ENCODE measurements at regions not wholly inside any gene's neighbourhood (a gene's known extent, or its start where the extent isn't known, plus 50 kb on each side); places are given as distances from the start of the nearest gene placed in this dataset.

DNA sequence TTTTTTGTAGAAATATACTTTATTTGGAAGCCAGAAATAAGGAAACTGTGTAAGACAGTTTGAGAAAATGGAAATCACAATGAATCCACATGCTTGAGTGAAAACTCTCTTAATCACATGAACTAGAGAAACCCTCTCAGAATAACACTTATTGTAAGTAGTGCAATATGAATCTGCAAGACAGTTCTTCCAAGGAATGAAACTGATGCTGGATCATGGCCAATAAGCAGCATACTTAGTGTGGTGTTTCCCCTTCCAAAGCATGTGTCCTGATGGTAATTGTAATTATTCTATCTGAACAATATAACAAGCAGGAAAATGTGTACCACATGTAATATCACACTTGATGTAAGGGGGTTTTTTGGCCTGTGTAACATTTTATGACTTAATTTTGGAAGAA is 1870.5 kb upstream of the TENM3 start:
- no peak overlapping the region for H4K5ac ChIP-seq (ENCODE audit: low read depth, low read length)
- no peak overlapping the region for H3K56ac ChIP-seq (ENCODE audit: extremely low read depth, insufficient read depth, low read length)
- no peak overlapping the region for H3K9ac ChIP-seq (ENCODE audit: low read depth, low read length)
- no peak overlapping the region for H3K4me2 ChIP-seq (ENCODE audit: low read depth, low read length)
- no peak overlapping the region for H2BK120ac ChIP-seq (ENCODE audit: low read depth, low read length)
- CTCF ChIA-PET = no interaction called here
- H3K79me1 ChIP-seq (ENCODE audit: low read depth in 1 of 2, low read length in 2 of 2) = no peaks in the 10 kb centered on the region
- no peak overlapping the region for H2AK5ac ChIP-seq (ENCODE audit: low read depth, low read length)
- peak; percentile 1 for DNase-seq
- dilution Hi-C loops (cut with HindIII; ENCODE audit: low sequenced_read_pairs, unreplicated experiment) (no loop called here), intact Hi-C loops (cut with micrococcal nuclease) (no loop called here), in situ Hi-C loops (cut with MboI; ENCODE audit: low sequenced_read_pairs) (no loop called here)
- no peak overlapping the region for H3K4me3 ChIP-seq (ENCODE audit: insufficient read depth, low read depth, low read length)
- no peak overlapping the region for H2BK15ac ChIP-seq (ENCODE audit: low read depth, low read length)
- no peaks in the 10 kb centered on the region for H4K20me1 ChIP-seq (ENCODE audit: insufficient read depth, low read length)
- no peak for TF ChIP-seq NFE2L2 (IDR thresholded peaks at IDR 0.05; ENCODE audit: low read depth, low read length)
- no peak for TF ChIP-seq SMC3 (IDR thresholded peaks at IDR 0.05; ENCODE audit: low read depth, low read length)
- TF ChIP-seq CEBPB (IDR thresholded peaks at IDR 0.05; ENCODE audit: low read depth, low read length) = no peak
- TF ChIP-seq CHD1 (IDR thresholded peaks at IDR 0.05; ENCODE audit: low read depth, low read length) = no peak
- no peak for TF ChIP-seq MAZ (IDR thresholded peaks at IDR 0.05; ENCODE audit: borderline replicate concordance, low read depth, low read length)
- TF ChIP-seq, protein P1, sequence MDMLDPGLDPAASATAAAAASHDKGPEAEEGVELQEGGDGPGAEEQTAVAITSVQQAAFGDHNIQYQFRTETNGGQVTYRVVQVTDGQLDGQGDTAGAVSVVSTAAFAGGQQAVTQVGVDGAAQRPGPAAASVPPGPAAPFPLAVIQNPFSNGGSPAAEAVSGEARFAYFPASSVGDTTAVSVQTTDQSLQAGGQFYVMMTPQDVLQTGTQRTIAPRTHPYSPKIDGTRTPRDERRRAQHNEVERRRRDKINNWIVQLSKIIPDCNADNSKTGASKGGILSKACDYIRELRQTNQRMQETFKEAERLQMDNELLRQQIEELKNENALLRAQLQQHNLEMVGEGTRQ (IDR thresholded peaks at IDR 0.05; ENCODE audit: low read depth, low read length) = no peak
- no peak for TF ChIP-seq FOS (IDR thresholded peaks at IDR 0.05; ENCODE audit: low read depth, low read length)
- TF ChIP-seq, protein P2, sequence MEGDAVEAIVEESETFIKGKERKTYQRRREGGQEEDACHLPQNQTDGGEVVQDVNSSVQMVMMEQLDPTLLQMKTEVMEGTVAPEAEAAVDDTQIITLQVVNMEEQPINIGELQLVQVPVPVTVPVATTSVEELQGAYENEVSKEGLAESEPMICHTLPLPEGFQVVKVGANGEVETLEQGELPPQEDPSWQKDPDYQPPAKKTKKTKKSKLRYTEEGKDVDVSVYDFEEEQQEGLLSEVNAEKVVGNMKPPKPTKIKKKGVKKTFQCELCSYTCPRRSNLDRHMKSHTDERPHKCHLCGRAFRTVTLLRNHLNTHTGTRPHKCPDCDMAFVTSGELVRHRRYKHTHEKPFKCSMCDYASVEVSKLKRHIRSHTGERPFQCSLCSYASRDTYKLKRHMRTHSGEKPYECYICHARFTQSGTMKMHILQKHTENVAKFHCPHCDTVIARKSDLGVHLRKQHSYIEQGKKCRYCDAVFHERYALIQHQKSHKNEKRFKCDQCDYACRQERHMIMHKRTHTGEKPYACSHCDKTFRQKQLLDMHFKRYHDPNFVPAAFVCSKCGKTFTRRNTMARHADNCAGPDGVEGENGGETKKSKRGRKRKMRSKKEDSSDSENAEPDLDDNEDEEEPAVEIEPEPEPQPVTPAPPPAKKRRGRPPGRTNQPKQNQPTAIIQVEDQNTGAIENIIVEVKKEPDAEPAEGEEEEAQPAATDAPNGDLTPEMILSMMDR (conservative IDR thresholded peaks at IDR 0.05; ENCODE audit: low read depth, low read length) = no peak
- TF ChIP-seq, protein P3, sequence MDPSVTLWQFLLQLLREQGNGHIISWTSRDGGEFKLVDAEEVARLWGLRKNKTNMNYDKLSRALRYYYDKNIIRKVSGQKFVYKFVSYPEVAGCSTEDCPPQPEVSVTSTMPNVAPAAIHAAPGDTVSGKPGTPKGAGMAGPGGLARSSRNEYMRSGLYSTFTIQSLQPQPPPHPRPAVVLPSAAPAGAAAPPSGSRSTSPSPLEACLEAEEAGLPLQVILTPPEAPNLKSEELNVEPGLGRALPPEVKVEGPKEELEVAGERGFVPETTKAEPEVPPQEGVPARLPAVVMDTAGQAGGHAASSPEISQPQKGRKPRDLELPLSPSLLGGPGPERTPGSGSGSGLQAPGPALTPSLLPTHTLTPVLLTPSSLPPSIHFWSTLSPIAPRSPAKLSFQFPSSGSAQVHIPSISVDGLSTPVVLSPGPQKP (IDR thresholded peaks at IDR 0.05; ENCODE audit: borderline replicate concordance, low read depth, low read length) = no peak
- no peak overlapping the region for H2AFZ ChIP-seq (replicated peaks; ENCODE audit: low read length, poor library complexity)
- H3K23ac ChIP-seq (ENCODE audit: low read depth, low read length) = no peak overlapping the region
- ATAC-seq (ENCODE audit: low read depth) = no peak
- H2BK5ac ChIP-seq (ENCODE audit: low read depth, low read length, poor library complexity, severe bottlenecking) = no peak overlapping the region
- H3K14ac ChIP-seq (replicated peaks; ENCODE audit: low read depth, low read length) = no peak overlapping the region
- H4K8ac ChIP-seq (ENCODE audit: low read depth in 2 of 2, low read length in 2 of 2) = no peak overlapping the region
- H2AK9ac ChIP-seq (replicated peaks; ENCODE audit: low read depth, low read length, poor library complexity) = no peak overlapping the region
- POLR2A ChIA-PET (ENCODE audit: unreplicated experiment) = no interaction called here
- H3K9me1 ChIP-seq (ENCODE audit: insufficient read depth, low read length) = no peaks in the 10 kb centered on the region
- no TSS peak for BruUV-seq (replicated peaks)
- no peak overlapping the region for H4K91ac ChIP-seq (ENCODE audit: insufficient read depth, low read depth, low read length)
- H3K4ac ChIP-seq (ENCODE audit: low read depth, low read length) = no peak overlapping the region
- H3K36me3 ChIP-seq (ENCODE audit: control insufficient read depth, insufficient read depth, low read length) = no peaks in the 10 kb centered on the region
- H3K27ac ChIP-seq (ENCODE audit: insufficient read depth, low read length) = no peak overlapping the region
- H2BK20ac ChIP-seq (ENCODE audit: low read depth, low read length) = no peak overlapping the region
- H3K27me3 ChIP-seq (ENCODE audit: control insufficient read depth, insufficient read depth, low read length) = no peaks in the 10 kb centered on the region
- H3K9me3 ChIP-seq (ENCODE audit: control insufficient read depth, insufficient read depth, low read length) = no peaks in the 10 kb centered on the region
- H3K18ac ChIP-seq (ENCODE audit: low read depth, low read length) = no peak overlapping the region
- H3K4me1 ChIP-seq (ENCODE audit: control insufficient read depth, insufficient read depth, low read length) = no peaks in the 10 kb centered on the region

Data from IMR-90 (cell line).